NCI-H128 (cell line): ENCODE measurements at regions not wholly inside any gene's neighbourhood (a gene's known extent, or its start where the extent isn't known, plus 50 kb on each side); places are given as distances from the start of the nearest gene placed in this dataset.
"Not testable (repeated sequence)": the region's sequence is repeated elsewhere in the genome, so short reads cannot be mapped to it uniquely, and the experiment has no call there.

Source experiments
- DNase-seq: peaks from one replicate; lab custom pipeline; 2025; ENCODE audit not compliant: unreplicated experiment; lab: John Stamatoyannopoulos, UW

- DNase-seq, result no peak
These were observed 580.7 kb downstream of the RFPL4B start for GRCh38 chr6:112927641-112928320.

GRCh38 chr6:112929641-112930040 is 582.5 kb downstream of the RFPL4B start:
- no peak for DNase-seq

GRCh38 chr6:112931832-112932231 is 584.7 kb downstream of the RFPL4B start:
- no peak for DNase-seq

GRCh38 chr6:112933947-112934346 is 586.8 kb downstream of the RFPL4B start:
- DNase-seq, result no peak

- DNase-seq, result no peak
These were observed 587.5 kb downstream of the RFPL4B start for GRCh38 chr6:112934433-112935327.

- no peak for DNase-seq
These were observed 588.4 kb downstream of the RFPL4B start for GRCh38 chr6:112935402-112936078.

GRCh38 chr6:112936079-112936472 is 588.9 kb downstream of the RFPL4B start:
- no peak for DNase-seq

GRCh38 chr6:112936504-112936903 is 589.4 kb downstream of the RFPL4B start:
- no peak for DNase-seq

GRCh38 chr6:112937690-112938089 is 590.6 kb downstream of the RFPL4B start:
- not testable (repeated sequence) for DNase-seq

- no peak for DNase-seq
These were observed 591.5 kb downstream of the RFPL4B start for GRCh38 chr6:112938650-112939049.

- DNase-seq, result peak; percentile 65
These were observed 592.4 kb downstream of the RFPL4B start for GRCh38 chr6:112939563-112939962.

- no peak for DNase-seq
These were observed 594.5 kb downstream of the RFPL4B start for GRCh38 chr6:112941613-112942012.

- DNase-seq, result no peak
These were observed 598.9 kb downstream of the RFPL4B start for GRCh38 chr6:112946051-112946450.

- no peak for DNase-seq
These were observed 600.4 kb downstream of the RFPL4B start for GRCh38 chr6:112947507-112947906.

- peak; percentile 27 for DNase-seq
These were observed 604.7 kb downstream of the RFPL4B start for GRCh38 chr6:112951829-112952228.

GRCh38 chr6:112955743-112956142 is 608.6 kb downstream of the RFPL4B start:
- DNase-seq, result not testable (repeated sequence)

GRCh38 chr6:112956696-112957535 is 609.8 kb downstream of the RFPL4B start:
- no peak for DNase-seq

- no peak for DNase-seq
These were observed 610.4 kb downstream of the RFPL4B start for GRCh38 chr6:112957536-112957916.

- not testable (repeated sequence) for DNase-seq
These were observed 613.0 kb downstream of the RFPL4B start for GRCh38 chr6:112960130-112960529.

- DNase-seq, result no peak
These were observed 620.8 kb downstream of the RFPL4B start for GRCh38 chr6:112967974-112968373.

- no peak for DNase-seq
These were observed 624.5 kb downstream of the RFPL4B start for GRCh38 chr6:112971651-112972050.
